ENCODE measurements at regions not wholly inside any gene's neighbourhood (a gene's known extent, or its start where the extent isn't known, plus 50 kb on each side); places are given as distances from the start of the nearest gene placed in this dataset.

DNA sequence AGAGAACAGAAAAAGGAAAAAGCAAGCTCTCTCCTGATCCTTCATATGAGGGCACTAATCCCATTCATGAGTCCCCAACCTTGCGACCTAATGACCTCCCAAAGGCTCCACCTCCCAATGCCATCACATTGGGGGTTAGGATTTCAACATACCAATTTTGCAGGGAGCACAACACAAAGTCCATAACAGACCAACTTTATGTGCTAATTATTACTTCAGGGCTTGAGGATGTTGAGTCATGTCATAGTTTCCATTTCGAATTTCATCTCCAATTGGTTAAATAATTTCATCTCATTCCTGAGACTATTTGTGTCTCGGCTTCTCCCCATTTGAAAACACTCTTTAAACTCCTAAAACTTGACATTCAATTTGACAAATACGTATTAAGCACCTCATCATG is 69.9 kb upstream of the KLF7 start:
- DNase-seq (ENCODE audit: low spot score) (no peak), ATAC-seq (no peak)

GRCh38 chr2:207236156-207236935 is 70.6 kb upstream of the KLF7 start:
- ATAC-seq (peak; percentile 20), DNase-seq (ENCODE audit: low spot score) (no peak)

- DNase-seq (ENCODE audit: low spot score) (no peak), ATAC-seq (no peak)
These were observed 73.3 kb upstream of the KLF7 start for GRCh38 chr2:207238831-207239701.

DNA sequence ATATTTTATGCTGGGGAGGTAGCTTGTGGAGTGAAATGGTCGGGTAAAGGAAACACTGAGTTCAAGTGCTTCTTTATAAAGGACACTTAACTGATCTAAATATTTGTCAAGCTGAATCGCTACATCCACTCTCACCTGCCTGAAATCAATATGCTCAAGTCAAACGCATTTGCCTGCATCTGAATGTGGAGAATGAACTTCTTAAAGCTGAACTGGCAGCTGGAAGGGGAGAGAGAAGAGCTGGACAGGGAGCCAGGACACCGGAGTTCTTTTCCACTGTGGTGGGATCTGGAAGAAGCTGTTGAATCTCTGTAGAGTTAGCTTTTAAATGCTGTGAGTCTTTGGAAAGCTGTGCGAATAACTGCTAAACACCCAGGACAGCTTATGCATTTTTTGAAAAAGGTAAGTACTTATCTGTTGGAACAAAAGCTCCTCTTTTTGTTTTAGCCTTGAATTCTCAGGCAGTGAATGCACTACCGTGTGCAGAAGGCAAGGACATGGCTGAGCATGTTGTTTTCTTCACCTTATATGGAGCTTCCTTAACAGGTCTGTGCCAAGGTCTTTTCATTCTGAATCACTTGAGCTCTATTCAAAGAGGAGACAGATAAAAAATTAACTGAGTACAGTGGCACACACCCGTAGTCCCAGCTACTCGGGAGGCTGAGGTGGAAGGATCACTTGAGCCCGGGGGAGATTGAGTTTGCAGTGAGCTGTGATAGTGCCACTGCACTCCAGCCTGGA is 74.2 kb upstream of the KLF7 start:
- no peak for DNase-seq (ENCODE audit: low spot score)
- no peak for ATAC-seq

GRCh38 chr2:207240649-207241048 is 74.9 kb upstream of the KLF7 start:
- ATAC-seq (no peak), DNase-seq (ENCODE audit: low spot score) (no peak)

GRCh38 chr2:207241198-207241597 is 75.5 kb upstream of the KLF7 start:
- ATAC-seq (no peak), DNase-seq (ENCODE audit: low spot score) (no peak)

- no peak for DNase-seq (ENCODE audit: low spot score)
These were observed 77.9 kb upstream of the KLF7 start for GRCh38 chr2:207243601-207244000.

GRCh38 chr2:207244971-207245925 is 79.5 kb upstream of the KLF7 start:
- ATAC-seq, result no peak
- DNase-seq (ENCODE audit: low spot score), result no peak

More at GRCh38 chr2:207243601-207244000, 77.9 kb upstream of the KLF7 start:
- ATAC-seq, result no peak

GRCh38 chr2:207248702-207249377 is 83.1 kb upstream of the KLF7 start:
- ATAC-seq, result no peak
- DNase-seq (ENCODE audit: low spot score), result no peak

GRCh38 chr2:207251022-207251421 is 85.3 kb upstream of the KLF7 start:
- ATAC-seq (no peak), DNase-seq (ENCODE audit: low spot score) (no peak)

DNA sequence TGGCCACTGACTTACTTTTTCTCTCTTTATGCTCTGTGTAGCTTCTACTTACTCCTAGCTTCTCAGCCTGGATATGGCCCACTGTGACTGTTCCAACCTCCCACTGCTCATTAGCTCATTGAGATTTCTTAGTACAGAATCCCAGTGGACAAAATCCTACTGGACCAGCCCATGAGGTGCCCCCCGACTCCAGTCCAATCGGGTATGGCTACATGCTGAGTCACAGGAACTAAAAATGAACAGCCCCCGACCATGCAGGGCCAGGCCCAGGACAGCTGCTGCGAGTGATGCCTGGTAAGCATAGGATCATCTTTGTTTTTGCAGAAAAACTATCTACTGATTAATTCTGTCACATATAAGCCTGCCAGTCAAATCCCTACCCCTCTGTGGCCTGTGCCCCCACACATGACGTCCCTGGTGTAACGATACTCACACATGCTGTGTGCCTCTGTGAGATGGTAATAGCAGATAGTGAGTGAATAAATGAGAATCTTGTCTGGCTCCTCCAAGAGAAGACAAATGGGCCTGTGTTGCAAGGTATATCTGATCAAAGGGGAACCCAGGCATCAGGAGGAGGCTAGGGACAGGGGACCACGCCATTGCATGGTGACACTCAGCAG is 85.9 kb upstream of the KLF7 start:
- DNase-seq (ENCODE audit: low spot score) (no peak), ATAC-seq (no peak)

GRCh38 chr2:207252416-207252815 is 86.7 kb upstream of the KLF7 start:
- ATAC-seq, result no peak
- DNase-seq (ENCODE audit: low spot score), result no peak

GRCh38 chr2:207252979-207253645 is 87.4 kb upstream of the KLF7 start:
- no peak for DNase-seq (ENCODE audit: low spot score)
- ATAC-seq, result no peak

DNA sequence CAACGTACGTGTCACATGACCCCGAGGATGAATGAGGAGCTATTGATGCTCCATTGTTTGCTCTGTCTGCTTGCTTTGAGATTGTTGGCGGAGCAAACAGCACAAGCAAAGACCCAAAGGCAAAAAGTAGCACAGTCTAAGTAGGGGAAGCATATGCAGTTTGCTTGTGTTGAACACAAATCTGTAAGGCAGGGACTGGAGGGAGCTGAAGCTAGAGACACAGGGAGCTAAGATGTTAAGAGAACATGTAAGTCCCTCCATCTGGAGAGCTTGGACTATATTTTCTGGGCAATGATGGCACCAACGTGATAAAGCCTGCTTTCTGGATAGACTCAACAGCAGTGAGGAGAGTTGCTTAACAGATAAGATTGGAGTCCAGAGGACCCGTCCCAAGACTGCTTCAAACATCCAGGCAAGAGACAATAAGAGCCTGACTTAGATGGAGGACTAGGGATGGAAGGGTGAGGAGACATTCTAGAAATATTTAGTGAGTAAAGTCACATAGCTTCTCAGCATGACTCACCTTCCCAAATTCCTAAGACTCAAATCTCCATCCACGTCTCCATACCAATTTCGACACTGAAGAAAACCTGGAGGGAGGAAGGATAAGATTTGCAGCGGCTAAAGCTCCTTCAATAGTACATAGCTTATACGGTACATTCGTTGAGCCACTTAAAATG is 88.1 kb upstream of the KLF7 start:
- no peak for ATAC-seq
- DNase-seq (ENCODE audit: low spot score), result no peak

DNA sequence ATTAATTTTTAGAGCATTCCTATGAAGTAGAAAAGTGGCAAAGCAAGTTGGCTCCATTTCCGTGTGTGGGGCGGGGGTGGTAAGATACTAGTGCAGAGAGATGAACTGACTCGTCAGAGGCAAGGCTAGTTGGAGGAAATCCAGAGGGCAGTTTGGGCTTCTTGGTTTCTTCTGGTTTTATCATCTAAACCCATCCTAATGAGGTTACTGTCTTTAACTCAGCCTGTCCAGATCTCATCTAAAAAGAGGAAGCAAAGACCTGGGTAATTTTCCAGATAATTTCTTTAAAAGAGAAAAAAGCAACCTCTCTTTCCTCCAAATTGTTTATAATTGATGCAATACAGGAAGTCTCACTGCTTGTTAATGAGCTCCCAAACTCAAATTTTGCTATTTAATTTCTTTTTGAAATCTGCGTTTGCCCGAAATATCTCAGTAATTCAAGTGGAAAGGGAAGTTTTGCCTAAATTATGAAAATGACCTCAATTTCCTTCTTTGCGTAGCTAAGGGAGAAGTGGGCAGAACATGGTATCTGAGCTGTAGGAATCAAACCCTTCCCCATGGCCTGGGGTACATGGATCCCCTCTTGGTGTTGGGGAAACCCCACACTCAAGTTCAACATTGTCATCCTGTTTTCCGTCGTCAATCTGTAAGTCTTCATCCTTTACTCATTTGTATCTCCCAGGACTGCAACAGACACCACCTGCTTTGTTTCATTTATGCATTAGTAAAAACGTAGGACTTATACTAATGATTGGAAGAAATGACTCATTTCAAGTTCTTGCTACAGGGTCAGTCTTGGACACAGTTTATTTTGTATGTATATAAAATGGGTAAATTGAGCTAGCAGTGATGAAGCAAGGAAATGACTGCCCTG is 89.1 kb upstream of the KLF7 start:
- ATAC-seq, result no peak
- no peak for DNase-seq (ENCODE audit: low spot score)

DNA sequence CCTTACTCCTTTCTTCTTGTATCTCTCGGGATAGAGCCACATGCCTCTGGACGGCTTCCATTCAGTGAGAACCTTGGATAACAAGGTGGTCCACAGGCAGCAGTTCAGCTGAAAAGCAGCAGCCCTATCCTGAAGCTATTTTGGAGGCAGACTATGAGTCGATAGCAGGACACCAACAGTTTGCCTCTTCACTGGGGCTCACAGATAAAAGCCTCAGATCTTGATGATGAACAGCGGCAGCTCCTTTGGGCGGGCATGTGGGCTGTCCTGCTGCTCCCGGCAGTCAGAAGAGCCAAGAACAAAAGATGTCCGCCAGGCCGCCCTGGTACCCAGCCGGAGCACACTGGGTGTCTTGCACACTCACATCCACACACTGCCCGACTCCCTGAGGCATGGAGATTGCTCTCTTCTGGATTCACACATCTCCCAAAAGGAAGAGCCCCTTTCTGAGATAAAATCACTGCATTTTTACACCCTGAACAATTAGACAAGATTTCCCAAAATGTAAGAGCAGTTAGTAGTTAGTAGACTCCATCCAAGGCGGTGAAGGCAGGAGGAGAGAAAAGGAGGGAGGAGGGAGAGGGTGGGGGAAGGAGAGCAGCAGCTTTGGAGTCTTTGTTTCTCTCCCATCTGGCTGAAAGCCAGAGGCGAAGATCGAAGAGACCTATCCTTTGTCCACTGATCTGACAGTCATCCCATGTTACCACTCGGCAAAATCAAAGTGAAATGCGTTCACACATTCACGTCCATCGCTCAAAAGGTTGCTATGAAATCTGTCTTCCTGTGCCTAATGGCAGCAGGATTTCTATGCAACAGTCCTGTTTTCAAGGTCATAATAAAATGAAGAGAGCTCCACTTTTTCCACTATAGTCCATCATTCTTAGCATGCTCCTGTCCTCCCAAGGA is 90.1 kb upstream of the KLF7 start:
- no peak for DNase-seq (ENCODE audit: low spot score)
- no peak for ATAC-seq
